ENCODE measurements at regions not wholly inside any gene's neighbourhood (a gene's known extent, or its start where the extent isn't known, plus 50 kb on each side); places are given as distances from the start of the nearest gene placed in this dataset.

- H3K27me3 ChIP-seq (ENCODE audit: insufficient read depth, low read length): no peaks in the 10 kb centered on the region
- TF ChIP-seq, protein P1, sequence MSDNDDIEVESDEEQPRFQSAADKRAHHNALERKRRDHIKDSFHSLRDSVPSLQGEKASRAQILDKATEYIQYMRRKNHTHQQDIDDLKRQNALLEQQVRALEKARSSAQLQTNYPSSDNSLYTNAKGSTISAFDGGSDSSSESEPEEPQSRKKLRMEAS (IDR thresholded peaks at IDR 0.05): no peak
- no peak for TF ChIP-seq TCF7L2 (IDR thresholded peaks at IDR 0.05; ENCODE audit: borderline replicate concordance, extremely low read depth, insufficient read depth, insufficient read length)
- no peak for TF ChIP-seq ZFX (IDR thresholded peaks at IDR 0.05)
- no peak for TF ChIP-seq SP1 (IDR thresholded peaks at IDR 0.05; ENCODE audit: low read depth)
- TF ChIP-seq CBX3 (IDR thresholded peaks at IDR 0.05; ENCODE audit: low read depth): no peak
- TF ChIP-seq FOSL1 (IDR thresholded peaks at IDR 0.05; ENCODE audit: low read depth): no peak
- TF ChIP-seq ELF1 (IDR thresholded peaks at IDR 0.05; ENCODE audit: borderline replicate concordance, low read depth): no peak
- TF ChIP-seq YY1 (IDR thresholded peaks at IDR 0.05; ENCODE audit: extremely low read depth, insufficient replicate concordance, low read depth, low read length): no peak
- TF ChIP-seq ZNF274 (IDR thresholded peaks at IDR 0.05; ENCODE audit: low read depth, low read length): no peak
- no peak for TF ChIP-seq JUND (IDR thresholded peaks at IDR 0.05)
- TF ChIP-seq ZBTB33 (IDR thresholded peaks at IDR 0.05; ENCODE audit: extremely low read depth, insufficient replicate concordance, low read length): no peak
- no peak for TF ChIP-seq SIN3A (IDR thresholded peaks at IDR 0.05; ENCODE audit: low read depth)
- TF ChIP-seq SRF (IDR thresholded peaks at IDR 0.05; ENCODE audit: low read depth): no peak
- no peak for TF ChIP-seq POLR2A (IDR thresholded peaks at IDR 0.05; ENCODE audit: borderline replicate concordance, extremely low read depth, insufficient read depth, insufficient read length)
- no peak for TF ChIP-seq CEBPB (IDR thresholded peaks at IDR 0.05; ENCODE audit: low read depth)
- TF ChIP-seq, protein P2, sequence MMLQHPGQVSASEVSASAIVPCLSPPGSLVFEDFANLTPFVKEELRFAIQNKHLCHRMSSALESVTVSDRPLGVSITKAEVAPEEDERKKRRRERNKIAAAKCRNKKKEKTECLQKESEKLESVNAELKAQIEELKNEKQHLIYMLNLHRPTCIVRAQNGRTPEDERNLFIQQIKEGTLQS (IDR thresholded peaks at IDR 0.05): no peak
- TF ChIP-seq, protein P3, sequence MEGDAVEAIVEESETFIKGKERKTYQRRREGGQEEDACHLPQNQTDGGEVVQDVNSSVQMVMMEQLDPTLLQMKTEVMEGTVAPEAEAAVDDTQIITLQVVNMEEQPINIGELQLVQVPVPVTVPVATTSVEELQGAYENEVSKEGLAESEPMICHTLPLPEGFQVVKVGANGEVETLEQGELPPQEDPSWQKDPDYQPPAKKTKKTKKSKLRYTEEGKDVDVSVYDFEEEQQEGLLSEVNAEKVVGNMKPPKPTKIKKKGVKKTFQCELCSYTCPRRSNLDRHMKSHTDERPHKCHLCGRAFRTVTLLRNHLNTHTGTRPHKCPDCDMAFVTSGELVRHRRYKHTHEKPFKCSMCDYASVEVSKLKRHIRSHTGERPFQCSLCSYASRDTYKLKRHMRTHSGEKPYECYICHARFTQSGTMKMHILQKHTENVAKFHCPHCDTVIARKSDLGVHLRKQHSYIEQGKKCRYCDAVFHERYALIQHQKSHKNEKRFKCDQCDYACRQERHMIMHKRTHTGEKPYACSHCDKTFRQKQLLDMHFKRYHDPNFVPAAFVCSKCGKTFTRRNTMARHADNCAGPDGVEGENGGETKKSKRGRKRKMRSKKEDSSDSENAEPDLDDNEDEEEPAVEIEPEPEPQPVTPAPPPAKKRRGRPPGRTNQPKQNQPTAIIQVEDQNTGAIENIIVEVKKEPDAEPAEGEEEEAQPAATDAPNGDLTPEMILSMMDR (IDR thresholded peaks at IDR 0.05 in 2 of 3, conservative IDR thresholded peaks at IDR 0.05 in 1 of 3; ENCODE audit: borderline replicate concordance in 1 of 3, insufficient read depth in 1 of 3, low read depth in 2 of 3, low read length in 2 of 3): no peak
- H3K36me3 ChIP-seq (ENCODE audit: control insufficient read depth in 1 of 2, insufficient read depth in 2 of 2, low read length in 2 of 2): no peaks in the 10 kb centered on the region
- POLR2A ChIA-PET: no interaction called here
- no peaks in the 10 kb centered on the region for H3K9me2 ChIP-seq (ENCODE audit: insufficient read depth)
- intact Hi-C loops (cut with micrococcal nuclease): no loop called here
- no peaks in the 10 kb centered on the region for H3K79me2 ChIP-seq (ENCODE audit: insufficient read depth, low read length)
- no peak overlapping the region for H3K27ac ChIP-seq (ENCODE audit: low read depth, low read length)
- ATAC-seq (no peak), DNase-seq (ENCODE audit: low read depth, low spot score) (no peak)
- no peaks in the 10 kb centered on the region for H4K20me1 ChIP-seq (ENCODE audit: insufficient read depth)
- no peak overlapping the region for H2AFZ ChIP-seq (ENCODE audit: low read depth, low read length, poor library complexity, severe bottlenecking)
- CTCF ChIA-PET: no interaction called here
- no peak overlapping the region for H3K4me2 ChIP-seq (ENCODE audit: low read length)
- RAD21 ChIA-PET (ENCODE audit: low non-redundant PET in 1 of 2, low total read pairs in 2 of 2, uncharacterized antibody in 2 of 2, unreplicated experiment in 2 of 2): no interaction called here
- BruUV-seq (replicated peaks): no TSS peak
- no peaks in the 10 kb centered on the region for H3K4me1 ChIP-seq (ENCODE audit: control insufficient read depth in 1 of 2, insufficient read depth in 2 of 2, low read length in 2 of 2)
- H3K4me3 ChIP-seq (replicated peaks in 1 of 2; ENCODE audit: low read depth in 1 of 2, low read length in 2 of 2): no peak overlapping the region
- no peak overlapping the region for H3K9ac ChIP-seq (ENCODE audit: low read length)
- H3K9me3 ChIP-seq (ENCODE audit: control insufficient read depth in 1 of 2, insufficient read depth in 1 of 2, low read depth in 1 of 2, low read length in 2 of 2): peaks cover 0 to 3% of the 10 kb centered on the region in 2 experiments; a peak in 1 of 4 replicates
These were observed 176.4 kb upstream of the MDFIC2 start for GRCh38 chr3:70488816-70489215.
